ENCODE measurements at regions not wholly inside any gene's neighbourhood (a gene's known extent, or its start where the extent isn't known, plus 50 kb on each side); places are given as distances from the start of the nearest gene placed in this dataset.

GRCh38 chr2:118477111-118477862 is 370.2 kb downstream of the EN1 start:
- no peak for TF ChIP-seq POLR2A (IDR thresholded peaks at IDR 0.05)
- TF ChIP-seq, protein P1, sequence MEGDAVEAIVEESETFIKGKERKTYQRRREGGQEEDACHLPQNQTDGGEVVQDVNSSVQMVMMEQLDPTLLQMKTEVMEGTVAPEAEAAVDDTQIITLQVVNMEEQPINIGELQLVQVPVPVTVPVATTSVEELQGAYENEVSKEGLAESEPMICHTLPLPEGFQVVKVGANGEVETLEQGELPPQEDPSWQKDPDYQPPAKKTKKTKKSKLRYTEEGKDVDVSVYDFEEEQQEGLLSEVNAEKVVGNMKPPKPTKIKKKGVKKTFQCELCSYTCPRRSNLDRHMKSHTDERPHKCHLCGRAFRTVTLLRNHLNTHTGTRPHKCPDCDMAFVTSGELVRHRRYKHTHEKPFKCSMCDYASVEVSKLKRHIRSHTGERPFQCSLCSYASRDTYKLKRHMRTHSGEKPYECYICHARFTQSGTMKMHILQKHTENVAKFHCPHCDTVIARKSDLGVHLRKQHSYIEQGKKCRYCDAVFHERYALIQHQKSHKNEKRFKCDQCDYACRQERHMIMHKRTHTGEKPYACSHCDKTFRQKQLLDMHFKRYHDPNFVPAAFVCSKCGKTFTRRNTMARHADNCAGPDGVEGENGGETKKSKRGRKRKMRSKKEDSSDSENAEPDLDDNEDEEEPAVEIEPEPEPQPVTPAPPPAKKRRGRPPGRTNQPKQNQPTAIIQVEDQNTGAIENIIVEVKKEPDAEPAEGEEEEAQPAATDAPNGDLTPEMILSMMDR (IDR thresholded peaks at IDR 0.05 in 4 of 5, conservative IDR thresholded peaks at IDR 0.05 in 1 of 5): no peak
